Prostate gland (tissue), 2 donors: ENCODE measurements at regions not wholly inside any gene's neighbourhood (a gene's known extent, or its start where the extent isn't known, plus 50 kb on each side); places are given as distances from the start of the nearest gene placed in this dataset.

ENCODE experiments used
- DNase-seq: peaks from one replicate; pipeline ENCODE4 v3.0.0-alpha.2; 2019; ENCODE audit warnings: low spot score
- H3K27ac ChIP-seq, 2 donors: fragments of 200-600 bp; sonication (generic); 2 replicates each; pipeline ENCODE4 v1.5.1; 2017 to 2019
- H3K27me3 ChIP-seq: fragments of 200-600 bp; sonication (generic); replicated peaks from 2 replicates; pipeline ENCODE4 v1.5.1; 2019; ENCODE audit not compliant: insufficient read depth
- H3K36me3 ChIP-seq, 2 donors: fragments of 200-600 bp; sonication (generic); 1 replicate in 1 of 2; 2 replicates in 1 of 2; pipeline versions ENCODE4 v1.5.1 to v1.8.1; 2017 to 2019
- H3K4me1 ChIP-seq: fragments of 200-600 bp; sonication (generic); replicated peaks from 2 replicates; pipeline ENCODE4 v1.5.1; 2019
- H3K4me3 ChIP-seq, 2 donors: fragments of 200-600 bp; sonication (generic); 2 replicates each; pipeline ENCODE4 v1.5.1; 2017 to 2019
- H3K9me3 ChIP-seq: fragments of 200-600 bp; sonication (generic); 2 replicates; pipeline ENCODE4 v1.5.1; 2017
- CTCF ChIP-seq, 4 experiments: fragments of 200-600 bp in 2 of 4; fragments of 450-650 bp in 2 of 4; sonication (generic) in 2 of 4; IDR thresholded peaks; 1 replicate in 3 of 4; 2 replicates in 1 of 4; pipeline ENCODE4 v1.5.1; 2016 to 2019; ENCODE audit warnings: antibody characterized with exemption in 4 of 4, mild to moderate bottlenecking in 2 of 4, moderate library complexity in 2 of 4
- POLR2A ChIP-seq: fragments of 450-650 bp; IDR thresholded peaks from one replicate; pipeline ENCODE4 v1.6.1; 2016; ENCODE audit warnings: antibody characterized with exemption, mild to moderate bottlenecking
- POLR2AphosphoS5 ChIP-seq: sonication (generic); formaldehyde crosslinking; IDR thresholded peaks from one replicate; pipeline ENCODE4 v1.6.1; 2017; ENCODE audit warnings: antibody characterized with exemption
- WGBS: methylation state at CpG from one replicate; pipeline ENCODE4 v1.1.5; 2018; 5-methylcytosine and 5-hydroxymethylcytosine counted together
- intact Hi-C: fragments of 100-400 bp; cut with DNase I; formaldehyde crosslinking; loops from one replicate; pipeline ENCODE4 v1.14.2; 2022

- no peak for DNase-seq
- intact Hi-C loops: no loop called here
- no peak overlapping the region for H3K27ac ChIP-seq
- no peaks in the 10 kb centered on the region for H3K4me1 ChIP-seq
- no peak for TF ChIP-seq POLR2A
- TF ChIP-seq POLR2AphosphoS5: no peak
- no peak for TF ChIP-seq CTCF (IDR thresholded peaks at IDR 0.05)
- H3K27me3 ChIP-seq: no peaks in the 10 kb centered on the region
- no peaks in the 10 kb centered on the region for H3K36me3 ChIP-seq
- 60% methylated on average over 4 of the region's 4 CpGs for WGBS
- H3K9me3 ChIP-seq: no peaks in the 10 kb centered on the region
- no peak overlapping the region for H3K4me3 ChIP-seq
Observed at GRCh38 chr4:57494821-57495220, 384.6 kb upstream of the IGFBP7 start.

- TF ChIP-seq POLR2AphosphoS5 (no peak), CTCF (IDR thresholded peaks at IDR 0.05) (no peak), POLR2A (no peak)
- no peak overlapping the region for H3K27ac ChIP-seq
- intact Hi-C loops: no loop called here
- no peak for DNase-seq
- H3K36me3 ChIP-seq: no peaks in the 10 kb centered on the region
- H3K4me1 ChIP-seq: no peaks in the 10 kb centered on the region
- 87% methylated on average over 5 of the region's 5 CpGs for WGBS
- H3K9me3 ChIP-seq: no peaks in the 10 kb centered on the region
- no peaks in the 10 kb centered on the region for H3K27me3 ChIP-seq
- no peak overlapping the region for H3K4me3 ChIP-seq
Observed at GRCh38 chr4:57492251-57492878, 382.2 kb upstream of the IGFBP7 start.

GRCh38 chr4:57491388-57491787 lies 381.2 kb upstream of the IGFBP7 start:
- Histone ChIP-seq H3K4me3 (no peak overlapping the region), H3K27ac (no peak overlapping the region), H3K9me3 (no peaks in the 10 kb centered on the region), H3K27me3 (no peaks in the 10 kb centered on the region), H3K4me1 (no peaks in the 10 kb centered on the region), H3K36me3 (no peaks in the 10 kb centered on the region)
- intact Hi-C loops: no loop called here
- 80% methylated on average over 3 of the region's 3 CpGs for WGBS
- TF ChIP-seq POLR2AphosphoS5 (no peak), POLR2A (no peak), CTCF (IDR thresholded peaks at IDR 0.05) (no peak)
- DNase-seq: no peak

- Histone ChIP-seq H3K9me3 (no peaks in the 10 kb centered on the region), H3K36me3 (no peaks in the 10 kb centered on the region), H3K4me1 (no peaks in the 10 kb centered on the region), H3K27me3 (no peaks in the 10 kb centered on the region), H3K27ac (no peak overlapping the region), H3K4me3 (no peak overlapping the region)
- TF ChIP-seq POLR2A: no peak
- intact Hi-C loops: no loop called here
- no peak for DNase-seq
- 51% methylated on average over 4 of the region's 4 CpGs for WGBS
Observed at GRCh38 chr4:57490520-57491255, 380.5 kb upstream of the IGFBP7 start.

GRCh38 chr4:57488366-57489162 lies 378.4 kb upstream of the IGFBP7 start:
- DNase-seq: no peak
- Histone ChIP-seq H3K4me1 (no peaks in the 10 kb centered on the region), H3K4me3 (no peak overlapping the region), H3K27me3 (no peaks in the 10 kb centered on the region), H3K27ac (no peak overlapping the region), H3K9me3 (no peaks in the 10 kb centered on the region), H3K36me3 (no peaks in the 10 kb centered on the region)
- WGBS: 28% methylated on average over 3 of the region's 3 CpGs
- TF ChIP-seq POLR2AphosphoS5 (no peak), CTCF (IDR thresholded peaks at IDR 0.05) (no peak), POLR2A (no peak)
- intact Hi-C loops: no loop called here
